ENCODE measurements at regions not wholly inside any gene's neighbourhood (a gene's known extent, or its start where the extent isn't known, plus 50 kb on each side); places are given as distances from the start of the nearest gene placed in this dataset.
"Not testable (repeated sequence)": the region's sequence is repeated elsewhere in the genome, so short reads cannot be mapped to it uniquely, and the experiment has no call there.

DNA sequence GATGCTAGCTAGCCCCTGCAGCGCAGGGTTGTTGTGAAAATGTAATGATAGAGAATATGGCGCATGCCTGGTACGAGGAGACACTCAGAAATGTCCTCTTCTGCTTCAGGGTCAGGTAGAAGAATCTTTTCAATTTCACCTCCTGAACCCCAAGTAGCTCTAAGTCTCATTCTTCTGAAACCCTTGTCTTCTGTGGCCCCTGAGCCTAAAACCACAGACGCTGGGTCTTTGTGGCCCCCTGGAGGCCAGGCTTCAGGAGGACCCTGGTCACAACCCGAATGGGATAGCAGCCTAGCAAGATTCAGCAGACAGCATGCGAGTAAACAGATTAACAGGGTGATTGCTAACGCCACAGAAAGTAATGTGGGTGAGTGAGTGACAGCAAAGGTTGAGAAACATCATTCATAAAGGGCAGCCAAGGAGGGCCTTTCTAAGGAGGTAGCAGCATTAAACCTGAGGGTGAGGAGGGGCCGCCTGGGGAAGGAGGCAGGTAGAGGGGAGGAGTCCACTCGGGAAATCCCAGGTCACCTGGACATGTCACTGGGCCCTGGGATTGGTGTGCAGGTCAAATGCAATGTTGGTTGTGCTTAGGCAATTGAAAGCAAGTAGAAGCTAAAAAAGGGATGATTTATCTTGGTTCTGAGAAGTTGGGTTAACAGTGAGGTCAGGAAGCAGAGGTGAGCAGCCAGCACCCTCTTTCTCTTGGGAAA is 82.2 kb downstream of the ARHGAP11B start:
- TF ChIP-seq POLR2A (IDR thresholded peaks at IDR 0.05; ENCODE audit: low read length); GATA1 (IDR thresholded peaks at IDR 0.05; ENCODE audit: low read depth, low read length): not testable (repeated sequence)
